HG03060 (cell line): ENCODE measurements at regions not wholly inside any gene's neighbourhood (a gene's known extent, or its start where the extent isn't known, plus 50 kb on each side); places are given as distances from the start of the nearest gene placed in this dataset.

ENCODE experiments used
- ATAC-seq: cut with Tn5 transposase; IDR thresholded peaks from one replicate; pipeline ENCODE4 v1.9.1; 2021; ENCODE audit warnings: low read depth, moderate number of reproducible peaks; ENCODE audit not compliant: unreplicated experiment

- no peak for ATAC-seq
Measured at GRCh38 chr6:12379181-12379580, 89.0 kb downstream of the EDN1 start.

DNA sequence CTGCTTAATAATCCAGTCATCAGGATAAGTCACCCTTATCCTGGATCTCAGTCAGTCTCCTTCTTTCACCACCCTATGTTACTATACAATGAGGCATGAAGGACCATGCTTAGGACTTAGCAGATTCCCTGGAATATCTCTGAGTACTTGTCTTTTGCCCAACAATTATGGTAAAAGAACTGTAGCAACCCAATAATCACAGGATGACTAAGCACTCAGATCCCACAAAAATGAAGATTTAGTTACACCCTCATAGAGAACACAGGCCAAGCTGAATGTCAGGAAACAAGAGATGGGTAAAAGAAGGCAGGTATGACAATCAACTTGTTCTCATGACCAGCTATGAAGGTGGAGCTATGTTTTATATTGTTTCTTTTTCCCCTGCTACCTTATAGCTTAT is 91.4 kb downstream of the EDN1 start:
- no peak for ATAC-seq

- ATAC-seq: no peak
Measured at GRCh38 chr6:12383448-12383847, 93.3 kb downstream of the EDN1 start.

- no peak for ATAC-seq
Measured at GRCh38 chr6:12384357-12384912, 94.3 kb downstream of the EDN1 start.

GRCh38 chr6:12385316-12385715 is 95.2 kb downstream of the EDN1 start:
- no peak for ATAC-seq

DNA sequence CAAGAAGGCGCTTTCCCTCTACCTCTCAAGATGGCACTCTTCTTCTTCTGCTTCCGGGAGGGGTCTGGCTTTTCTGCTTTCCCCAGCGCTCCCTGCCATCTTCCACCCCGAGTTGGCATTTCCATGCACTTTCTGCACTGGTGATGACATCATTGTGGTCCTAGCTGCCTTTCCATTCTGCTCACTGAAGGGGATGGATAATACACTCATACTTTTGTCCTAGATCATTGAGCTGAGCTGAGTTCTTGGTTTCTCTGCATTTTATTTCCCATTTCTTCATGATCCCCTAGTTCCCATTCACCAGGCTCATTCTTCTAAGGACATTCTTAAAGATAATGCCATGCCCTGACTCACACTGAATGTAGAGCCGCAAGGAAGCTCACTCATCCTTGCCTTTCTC is 96.7 kb downstream of the EDN1 start:
- no peak for ATAC-seq

GRCh38 chr6:12391472-12391871 is 101.3 kb downstream of the EDN1 start:
- no peak for ATAC-seq

- no peak for ATAC-seq
Measured at GRCh38 chr6:12392490-12392889, 102.3 kb downstream of the EDN1 start.

- no peak for ATAC-seq
Measured at GRCh38 chr6:12393100-12393499, 102.9 kb downstream of the EDN1 start.

- ATAC-seq: no peak
Measured at GRCh38 chr6:12394170-12394569, 104.0 kb downstream of the EDN1 start.

DNA sequence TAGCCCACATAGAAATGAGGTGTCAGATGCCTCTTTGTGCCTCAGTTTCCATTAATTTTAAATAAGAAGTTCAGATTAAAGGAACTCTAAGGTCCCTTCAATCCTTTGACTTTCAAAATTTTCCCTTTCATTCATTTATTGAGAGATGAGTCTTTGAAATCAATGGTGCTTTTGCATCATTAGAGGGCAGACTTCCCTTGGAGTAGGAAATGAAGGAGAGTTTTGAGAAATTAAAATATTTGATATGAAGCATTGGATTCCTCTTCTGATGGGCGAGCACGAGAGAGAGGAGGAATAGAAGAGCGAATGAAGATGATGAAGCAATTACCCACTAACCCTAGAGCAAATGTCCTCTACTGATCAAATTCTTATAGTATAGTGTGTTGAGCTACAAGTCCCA is 105.7 kb downstream of the EDN1 start:
- ATAC-seq: no peak

- ATAC-seq: no peak
Measured at GRCh38 chr6:12401200-12401599, 111.0 kb downstream of the EDN1 start.

- no peak for ATAC-seq
Measured at GRCh38 chr6:12403201-12403826, 113.2 kb downstream of the EDN1 start.

DNA sequence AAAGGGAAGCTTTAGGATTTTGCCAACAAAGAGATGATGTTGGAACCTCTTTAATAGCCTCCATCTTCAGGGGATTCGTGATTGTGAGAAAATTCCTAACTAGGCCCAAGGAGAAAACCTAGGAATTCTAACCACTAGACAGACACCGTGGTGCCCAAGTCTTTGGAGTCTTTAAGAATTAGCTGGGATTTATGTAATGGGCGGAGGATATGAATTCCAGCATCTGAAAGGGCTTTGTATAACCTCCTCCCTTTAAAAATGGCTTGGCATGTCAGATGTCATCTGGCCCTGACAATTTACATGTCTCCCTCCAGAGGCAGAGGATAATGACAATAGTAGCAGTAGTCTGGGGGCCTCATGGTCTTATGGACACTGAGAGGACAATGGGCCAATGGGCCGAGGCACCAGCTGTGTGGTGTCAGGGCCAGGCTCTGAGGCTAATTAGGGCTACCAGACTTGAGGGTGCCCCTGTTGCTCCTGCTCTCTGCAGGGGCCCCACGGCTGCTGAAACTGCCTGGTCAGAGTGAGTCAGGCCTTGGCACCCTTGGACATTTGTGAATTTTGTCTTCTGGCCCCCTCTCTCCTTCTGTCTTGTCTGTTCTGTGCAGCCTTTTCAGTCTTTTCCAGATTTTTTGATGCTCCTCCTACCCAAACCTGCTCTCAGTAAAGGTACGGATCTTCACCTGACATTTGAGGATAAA is 113.9 kb downstream of the EDN1 start:
- ATAC-seq: no peak

- no peak for ATAC-seq
Measured at GRCh38 chr6:12404651-12405050, 114.5 kb downstream of the EDN1 start.

DNA sequence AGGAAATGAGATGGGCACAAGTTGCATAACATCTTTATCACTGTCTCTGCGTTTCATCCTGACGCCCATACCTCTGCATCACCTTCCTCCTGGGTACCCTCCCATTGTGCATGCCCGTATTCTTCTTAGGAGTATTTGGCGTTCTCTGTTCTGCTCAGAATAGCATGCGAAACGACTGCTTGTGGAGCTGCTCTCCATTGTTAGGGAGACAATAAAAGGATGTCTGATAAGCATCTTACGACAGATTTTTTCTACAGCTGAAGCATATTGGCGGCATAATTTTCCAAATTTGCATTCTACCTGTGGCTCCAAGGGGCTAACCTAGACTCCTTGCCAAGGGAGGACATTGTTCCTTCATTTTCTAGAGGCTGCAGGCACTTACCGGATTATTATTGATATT is 118.6 kb downstream of the EDN1 start:
- no peak for ATAC-seq

- ATAC-seq: no peak
Measured at GRCh38 chr6:12410946-12411345, 120.8 kb downstream of the EDN1 start.

DNA sequence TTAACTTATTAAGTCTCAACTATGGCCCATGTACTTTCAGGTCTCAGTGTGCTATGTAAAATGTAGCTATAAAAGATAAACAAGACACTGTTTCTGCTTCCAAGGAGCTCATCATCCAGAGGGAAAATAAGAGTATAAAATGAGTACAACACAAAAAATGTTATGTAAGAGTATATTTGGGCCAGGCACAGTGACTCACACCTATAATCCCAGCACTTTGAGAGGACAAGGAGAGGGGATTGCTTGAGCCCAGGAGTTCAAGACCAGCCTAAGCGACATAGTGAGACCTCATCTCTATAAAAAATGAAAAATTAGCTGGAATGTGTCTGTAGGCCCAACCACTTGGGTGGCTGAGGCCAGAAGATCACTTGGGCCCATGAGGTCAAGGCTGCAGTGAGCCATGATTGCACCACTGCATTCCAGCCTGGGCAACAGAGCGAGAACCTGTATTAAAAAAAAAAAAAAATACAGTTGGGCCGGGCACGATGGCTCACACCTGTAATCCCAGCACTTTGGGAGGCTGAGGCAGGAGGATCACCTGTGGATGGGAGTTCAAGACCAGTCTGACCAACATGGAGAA is 124.0 kb downstream of the EDN1 start:
- no peak for ATAC-seq

DNA sequence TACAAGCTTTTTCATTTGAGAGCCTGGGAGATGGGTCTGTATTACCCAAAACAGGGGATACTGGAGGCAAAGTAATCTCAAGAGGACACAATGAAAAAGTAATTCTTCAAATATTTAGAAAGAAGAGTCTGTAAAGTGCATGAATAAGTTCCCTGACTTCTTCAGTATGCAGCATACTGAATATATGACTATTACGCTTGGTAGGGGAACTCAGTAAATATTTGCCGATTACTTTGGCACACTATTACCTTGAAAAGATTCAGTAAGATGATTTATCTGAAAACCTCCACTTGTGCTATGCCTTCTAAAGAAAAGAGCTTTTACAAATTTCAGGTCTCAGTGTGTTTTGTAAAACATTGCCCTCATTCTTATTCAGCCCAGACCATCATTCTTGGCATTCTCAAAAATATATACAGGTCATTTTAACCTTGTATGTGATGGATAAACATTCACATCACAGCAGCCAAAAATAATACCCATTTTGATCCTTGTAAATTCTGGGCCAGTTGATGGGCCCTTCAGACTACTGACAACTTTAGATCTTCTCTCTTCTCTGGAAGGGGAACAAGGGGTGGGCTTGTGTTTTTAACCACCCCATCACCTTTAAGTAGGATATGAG is 125.9 kb downstream of the EDN1 start:
- no peak for ATAC-seq

GRCh38 chr6:12417191-12417590 is 127.0 kb downstream of the EDN1 start:
- no peak for ATAC-seq

GRCh38 chr6:12418946-12419345 is 128.8 kb downstream of the EDN1 start:
- ATAC-seq: no peak
